BE2C (cell line): ENCODE measurements at regions not wholly inside any gene's neighbourhood (a gene's known extent, or its start where the extent isn't known, plus 50 kb on each side); places are given as distances from the start of the nearest gene placed in this dataset.

ENCODE experiments used
- DNase-seq: peaks from one replicate; pipeline ENCODE4 v3.0.0-alpha.2; 2020
- H3K27me3 ChIP-seq: fragments of 250-450 bp; sonication (Bioruptor Pico); 2 replicates; pipeline ENCODE4 v1.5.1; 2020; ENCODE audit warnings: mild to moderate bottlenecking
- H3K36me3 ChIP-seq: fragments of 250-450 bp; sonication (Bioruptor Pico); 2 replicates; pipeline ENCODE4 v1.5.1; 2020; ENCODE audit warnings: mild to moderate bottlenecking
- H3K4me1 ChIP-seq: fragments of 250-450 bp; sonication (Bioruptor Pico); 2 replicates; pipeline ENCODE4 v1.5.1; 2020
- H3K4me3 ChIP-seq: 2 replicates; pipeline ENCODE4 v1.5.1; 2011; ENCODE audit warnings: low read depth, low read length
- H3K9me3 ChIP-seq: fragments of 250-450 bp; sonication (Bioruptor Pico); 2 replicates; pipeline ENCODE4 v1.5.1; 2020
- CTCF ChIP-seq: IDR thresholded peaks from 2 replicates; pipeline ENCODE4 v1.5.1; 2012; ENCODE audit warnings: mild to moderate bottlenecking, low read depth, low read length

GRCh38 chr4:110730318-110730717 lies 107.4 kb upstream of the PITX2 start:
- no peaks in the 10 kb centered on the region for H3K4me1 ChIP-seq

GRCh38 chr4:110733901-110734300 lies 111.0 kb upstream of the PITX2 start:
- no peak for DNase-seq
- no peaks in the 10 kb centered on the region for H3K4me1 ChIP-seq
- 0 out of 2 replicates have a peak, but pooled peaks cover 5% of the 10 kb centered on the region for H3K27me3 ChIP-seq
- no peak overlapping the region for H3K4me3 ChIP-seq
- no peak for TF ChIP-seq CTCF
- no peaks in the 10 kb centered on the region for H3K9me3 ChIP-seq
- H3K36me3 ChIP-seq = no peaks in the 10 kb centered on the region

More at GRCh38 chr4:110730318-110730717, 107.4 kb upstream of the PITX2 start:
- no peak for TF ChIP-seq CTCF
- Histone ChIP-seq H3K4me3 (no peak overlapping the region), H3K9me3 (no peaks in the 10 kb centered on the region), H3K27me3 (0 out of 2 replicates have a peak, but pooled peaks cover 5% of the 10 kb centered on the region), H3K36me3 (no peaks in the 10 kb centered on the region)
- DNase-seq = no peak

DNA sequence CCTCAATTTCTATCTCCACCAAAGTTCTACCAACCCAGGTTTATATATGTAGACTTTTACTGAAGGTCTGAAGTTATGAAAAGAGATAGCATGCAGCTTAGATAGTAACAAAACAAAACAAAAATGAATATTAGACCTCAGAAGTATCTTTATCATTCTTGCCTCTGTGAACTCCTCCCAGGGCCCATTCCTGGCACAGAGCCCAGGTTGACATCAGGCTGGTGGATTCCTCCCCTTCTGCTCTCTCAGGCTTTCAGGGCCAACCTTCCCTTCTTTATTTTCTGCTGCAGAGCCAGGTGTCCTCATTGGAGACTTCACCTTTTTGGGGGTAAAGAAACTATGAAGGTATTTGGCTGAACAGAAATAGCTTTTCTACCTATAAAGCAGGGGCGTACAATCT lies 112.8 kb upstream of the PITX2 start:
- no peak for TF ChIP-seq CTCF
- H3K4me1 ChIP-seq = no peaks in the 10 kb centered on the region
- H3K4me3 ChIP-seq = no peak overlapping the region
- no peaks in the 10 kb centered on the region for H3K9me3 ChIP-seq
- 0 out of 2 replicates have a peak, but pooled peaks cover 5% of the 10 kb centered on the region for H3K27me3 ChIP-seq
- H3K36me3 ChIP-seq = no peaks in the 10 kb centered on the region
- DNase-seq = peak; percentile 18

DNA sequence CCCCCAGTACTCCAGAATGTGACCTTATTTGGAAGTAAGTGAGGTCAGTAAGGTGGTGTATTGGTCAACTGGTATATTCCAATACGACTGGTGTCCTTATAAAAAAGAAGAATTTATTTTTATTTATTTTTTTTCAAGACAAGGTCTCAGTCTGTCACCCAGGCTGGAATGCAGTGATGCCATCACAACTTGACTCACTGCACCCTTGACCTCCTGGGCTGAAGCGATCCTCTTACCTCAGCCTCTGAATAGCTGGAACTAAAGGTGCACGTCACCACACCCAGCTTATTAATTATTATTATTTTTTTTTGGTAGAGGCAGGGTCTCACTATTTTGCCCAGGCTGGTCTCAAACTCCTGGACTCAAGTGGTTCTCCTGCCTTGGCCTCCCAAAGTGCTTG lies 115.1 kb upstream of the PITX2 start:
- Histone ChIP-seq H3K4me3 (no peak overlapping the region), H3K9me3 (no peaks in the 10 kb centered on the region), H3K27me3 (0 out of 2 replicates have a peak, but pooled peaks cover 5% of the 10 kb centered on the region), H3K4me1 (no peaks in the 10 kb centered on the region), H3K36me3 (no peaks in the 10 kb centered on the region)
- no peak for DNase-seq
- no peak for TF ChIP-seq CTCF

DNA sequence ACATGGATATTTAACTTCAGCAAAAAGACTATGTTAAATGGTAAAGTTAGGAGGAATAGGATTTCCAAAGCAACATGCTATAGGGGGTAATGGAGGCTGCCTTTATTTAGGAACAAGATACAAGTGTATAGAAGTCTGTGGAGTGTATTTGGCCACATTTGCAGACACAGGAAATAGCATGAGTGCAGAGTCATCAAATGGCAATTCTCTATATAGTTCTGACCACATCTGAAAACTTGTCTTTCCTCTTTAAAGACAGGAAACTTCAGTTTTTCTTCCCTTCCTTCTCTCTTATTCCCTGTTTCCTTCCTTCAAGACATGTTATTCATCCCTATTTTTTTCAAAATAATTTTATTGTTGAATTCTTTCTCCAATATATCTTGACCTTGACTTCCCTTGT lies 119.3 kb upstream of the PITX2 start:
- TF ChIP-seq CTCF = no peak
- H3K9me3 ChIP-seq = no peaks in the 10 kb centered on the region
- DNase-seq = no peak
- H3K4me3 ChIP-seq = no peak overlapping the region
- no peaks in the 10 kb centered on the region for H3K4me1 ChIP-seq
- no peaks in the 10 kb centered on the region for H3K27me3 ChIP-seq
- H3K36me3 ChIP-seq = no peaks in the 10 kb centered on the region

- no peaks in the 10 kb centered on the region for H3K36me3 ChIP-seq
- TF ChIP-seq CTCF = no peak
- no peak overlapping the region for H3K4me3 ChIP-seq
- DNase-seq = no peak
- H3K9me3 ChIP-seq = no peaks in the 10 kb centered on the region
- no peaks in the 10 kb centered on the region; the same call in 1 of the 2 replicates for H3K27me3 ChIP-seq
- H3K4me1 ChIP-seq = no peaks in the 10 kb centered on the region
These were observed 125.2 kb upstream of the PITX2 start for GRCh38 chr4:110748071-110748470.
